ENCODE measurements at regions not wholly inside any gene's neighbourhood (a gene's known extent, or its start where the extent isn't known, plus 50 kb on each side); places are given as distances from the start of the nearest gene placed in this dataset.

GRCh38 chr6:147040121-147040910 lies 163.9 kb upstream of the STXBP5 start:
- TF ChIP-seq, protein P1, sequence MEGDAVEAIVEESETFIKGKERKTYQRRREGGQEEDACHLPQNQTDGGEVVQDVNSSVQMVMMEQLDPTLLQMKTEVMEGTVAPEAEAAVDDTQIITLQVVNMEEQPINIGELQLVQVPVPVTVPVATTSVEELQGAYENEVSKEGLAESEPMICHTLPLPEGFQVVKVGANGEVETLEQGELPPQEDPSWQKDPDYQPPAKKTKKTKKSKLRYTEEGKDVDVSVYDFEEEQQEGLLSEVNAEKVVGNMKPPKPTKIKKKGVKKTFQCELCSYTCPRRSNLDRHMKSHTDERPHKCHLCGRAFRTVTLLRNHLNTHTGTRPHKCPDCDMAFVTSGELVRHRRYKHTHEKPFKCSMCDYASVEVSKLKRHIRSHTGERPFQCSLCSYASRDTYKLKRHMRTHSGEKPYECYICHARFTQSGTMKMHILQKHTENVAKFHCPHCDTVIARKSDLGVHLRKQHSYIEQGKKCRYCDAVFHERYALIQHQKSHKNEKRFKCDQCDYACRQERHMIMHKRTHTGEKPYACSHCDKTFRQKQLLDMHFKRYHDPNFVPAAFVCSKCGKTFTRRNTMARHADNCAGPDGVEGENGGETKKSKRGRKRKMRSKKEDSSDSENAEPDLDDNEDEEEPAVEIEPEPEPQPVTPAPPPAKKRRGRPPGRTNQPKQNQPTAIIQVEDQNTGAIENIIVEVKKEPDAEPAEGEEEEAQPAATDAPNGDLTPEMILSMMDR (IDR thresholded peaks at IDR 0.05) = no peak
- no peak for TF ChIP-seq POLR2A (IDR thresholded peaks at IDR 0.05)
